ENCODE measurements at regions not wholly inside any gene's neighbourhood (a gene's known extent, or its start where the extent isn't known, plus 50 kb on each side); places are given as distances from the start of the nearest gene placed in this dataset.

GRCh38 chr5:133848341-133848811 is 120.0 kb downstream of the C5orf15 start:
- H3K36me3 Mint-ChIP-seq (ENCODE audit: low read depth) = no peaks in the 10 kb centered on the region
- no peak overlapping the region for H3K4me3 Mint-ChIP-seq (ENCODE audit: unreplicated experiment)
- H3K9me3 Mint-ChIP-seq (ENCODE audit: low read depth) = peaks cover 2% of the 10 kb centered on the region
- TF ChIP-seq, protein P1, sequence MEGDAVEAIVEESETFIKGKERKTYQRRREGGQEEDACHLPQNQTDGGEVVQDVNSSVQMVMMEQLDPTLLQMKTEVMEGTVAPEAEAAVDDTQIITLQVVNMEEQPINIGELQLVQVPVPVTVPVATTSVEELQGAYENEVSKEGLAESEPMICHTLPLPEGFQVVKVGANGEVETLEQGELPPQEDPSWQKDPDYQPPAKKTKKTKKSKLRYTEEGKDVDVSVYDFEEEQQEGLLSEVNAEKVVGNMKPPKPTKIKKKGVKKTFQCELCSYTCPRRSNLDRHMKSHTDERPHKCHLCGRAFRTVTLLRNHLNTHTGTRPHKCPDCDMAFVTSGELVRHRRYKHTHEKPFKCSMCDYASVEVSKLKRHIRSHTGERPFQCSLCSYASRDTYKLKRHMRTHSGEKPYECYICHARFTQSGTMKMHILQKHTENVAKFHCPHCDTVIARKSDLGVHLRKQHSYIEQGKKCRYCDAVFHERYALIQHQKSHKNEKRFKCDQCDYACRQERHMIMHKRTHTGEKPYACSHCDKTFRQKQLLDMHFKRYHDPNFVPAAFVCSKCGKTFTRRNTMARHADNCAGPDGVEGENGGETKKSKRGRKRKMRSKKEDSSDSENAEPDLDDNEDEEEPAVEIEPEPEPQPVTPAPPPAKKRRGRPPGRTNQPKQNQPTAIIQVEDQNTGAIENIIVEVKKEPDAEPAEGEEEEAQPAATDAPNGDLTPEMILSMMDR (IDR thresholded peaks at IDR 0.05) = no peak
- H3K27ac Mint-ChIP-seq (ENCODE audit: unreplicated experiment) = no peak overlapping the region
- peaks cover 4% of the 10 kb centered on the region for H3K27me3 Mint-ChIP-seq (ENCODE audit: low read depth)
- no peak for DNase-seq (ENCODE audit: low spot score)
- peaks cover 5% of the 10 kb centered on the region for H3K4me1 Mint-ChIP-seq (ENCODE audit: low read depth)

DNA sequence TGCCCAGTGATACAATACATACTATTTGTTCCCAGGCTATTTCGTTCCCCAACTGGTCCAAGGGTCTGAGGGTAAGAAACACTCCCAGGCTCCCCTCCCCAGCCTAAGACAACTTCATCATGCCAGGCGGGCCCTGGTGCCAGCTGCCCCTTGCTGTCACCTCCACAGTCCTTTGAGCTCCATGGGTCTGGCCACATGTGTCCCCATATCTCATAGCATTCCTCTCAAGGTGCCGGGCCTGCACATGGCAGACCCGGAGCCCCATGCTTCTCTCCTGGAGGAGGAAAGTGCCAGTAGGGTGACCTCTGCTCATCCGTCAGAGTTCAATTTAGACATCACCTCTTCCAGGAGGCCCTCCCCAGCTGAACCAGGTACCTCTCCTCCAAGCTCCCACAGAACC is 120.5 kb downstream of the C5orf15 start:
- Mint-ChIP-seq H3K27me3 (ENCODE audit: low read depth) (peaks cover 4% of the 10 kb centered on the region), H3K27ac (ENCODE audit: unreplicated experiment) (no peak overlapping the region), H3K36me3 (ENCODE audit: low read depth) (no peaks in the 10 kb centered on the region), H3K4me3 (ENCODE audit: unreplicated experiment) (no peak overlapping the region), H3K4me1 (ENCODE audit: low read depth) (peaks cover 5% of the 10 kb centered on the region), H3K9me3 (ENCODE audit: low read depth) (peaks cover 2% of the 10 kb centered on the region)
- no peak for DNase-seq (ENCODE audit: low spot score)
- TF ChIP-seq, protein P1 (IDR thresholded peaks at IDR 0.05) = no peak

DNA sequence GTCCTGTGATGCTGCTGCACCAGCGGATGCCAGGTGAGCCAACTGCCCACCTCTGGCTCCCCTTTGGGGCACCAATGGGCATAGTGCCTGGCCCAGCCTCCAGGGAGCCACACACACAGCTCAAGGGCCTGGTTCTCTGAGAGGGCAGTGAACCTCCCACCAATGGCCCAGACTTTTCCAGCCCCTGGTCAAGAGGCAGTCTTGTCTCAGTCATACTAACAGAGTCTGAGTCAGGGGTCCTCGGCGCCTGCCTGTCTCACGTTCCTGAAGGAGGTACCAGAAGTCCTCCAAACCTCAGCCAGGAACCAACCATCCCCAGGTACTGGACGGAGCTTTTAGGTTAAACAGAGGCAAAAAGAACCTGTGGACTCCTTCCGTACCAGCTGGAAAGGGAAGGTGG is 121.1 kb downstream of the C5orf15 start:
- H3K27me3 Mint-ChIP-seq (ENCODE audit: low read depth) = peaks cover 4% of the 10 kb centered on the region
- H3K27ac Mint-ChIP-seq (ENCODE audit: unreplicated experiment) = no peak overlapping the region
- TF ChIP-seq, protein P1 (IDR thresholded peaks at IDR 0.05) = no peak
- peaks cover 5% of the 10 kb centered on the region for H3K4me1 Mint-ChIP-seq (ENCODE audit: low read depth)
- no peak overlapping the region for H3K4me3 Mint-ChIP-seq (ENCODE audit: unreplicated experiment)
- DNase-seq (ENCODE audit: low spot score) = no peak
- H3K9me3 Mint-ChIP-seq (ENCODE audit: low read depth) = peaks cover under 1% of the 10 kb centered on the region
- no peaks in the 10 kb centered on the region for H3K36me3 Mint-ChIP-seq (ENCODE audit: low read depth)

DNA sequence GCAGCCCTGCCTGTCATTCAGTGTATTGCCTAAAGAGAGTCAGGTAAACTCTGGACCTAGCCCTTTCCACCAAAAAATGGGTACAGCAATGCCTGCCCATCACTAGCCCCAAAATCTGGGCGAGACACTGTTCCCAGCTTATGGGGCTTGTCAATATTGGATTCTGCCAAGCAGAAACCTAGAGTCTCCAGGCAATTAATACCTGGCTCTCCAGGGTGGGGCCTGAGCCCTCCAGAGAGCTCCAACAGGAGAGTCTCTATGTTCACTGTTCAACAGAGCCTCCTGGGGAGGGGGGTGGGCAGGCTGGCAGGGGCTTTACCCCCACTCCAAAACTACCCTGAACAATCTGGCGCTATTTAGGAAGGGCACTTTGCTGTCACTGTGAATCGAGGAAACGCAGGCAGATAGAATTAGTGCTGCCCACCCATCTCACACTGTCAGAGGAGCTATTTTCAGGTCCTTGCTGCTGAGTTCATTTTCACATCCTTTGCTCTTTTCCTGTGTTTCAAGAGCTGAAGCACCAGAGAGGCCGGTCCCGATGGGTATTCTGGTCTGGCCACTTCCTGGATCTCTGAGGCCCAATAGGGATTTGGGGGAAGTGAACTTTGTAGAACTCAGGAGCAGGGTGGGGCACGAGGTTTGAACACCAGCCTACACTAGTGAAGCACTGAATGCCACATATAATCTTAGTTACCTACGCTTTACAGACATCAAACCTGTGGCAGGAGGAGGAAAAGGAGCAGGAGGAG is 121.8 kb downstream of the C5orf15 start:
- no peak for DNase-seq (ENCODE audit: low spot score)
- Mint-ChIP-seq H3K4me3 (ENCODE audit: unreplicated experiment) (no peak overlapping the region), H3K36me3 (ENCODE audit: low read depth) (no peaks in the 10 kb centered on the region), H3K27me3 (ENCODE audit: low read depth) (peaks cover 4% of the 10 kb centered on the region), H3K9me3 (ENCODE audit: low read depth) (no peaks in the 10 kb centered on the region), H3K4me1 (ENCODE audit: low read depth) (peaks cover 5% of the 10 kb centered on the region), H3K27ac (ENCODE audit: unreplicated experiment) (no peak overlapping the region)
- TF ChIP-seq, protein P1 (IDR thresholded peaks at IDR 0.05) = no peak

- H3K27ac Mint-ChIP-seq (ENCODE audit: unreplicated experiment) = no peak overlapping the region
- H3K4me3 Mint-ChIP-seq (ENCODE audit: unreplicated experiment) = no peak overlapping the region
- H3K36me3 Mint-ChIP-seq (ENCODE audit: low read depth) = no peaks in the 10 kb centered on the region
- TF ChIP-seq, protein P1 (IDR thresholded peaks at IDR 0.05) = no peak
- no peak for DNase-seq (ENCODE audit: low spot score)
- peaks cover 5% of the 10 kb centered on the region for H3K4me1 Mint-ChIP-seq (ENCODE audit: low read depth)
- H3K9me3 Mint-ChIP-seq (ENCODE audit: low read depth) = no peaks in the 10 kb centered on the region
- H3K27me3 Mint-ChIP-seq (ENCODE audit: low read depth) = peaks cover 4% of the 10 kb centered on the region
Measured at GRCh38 chr5:133845271-133845670, 123.2 kb downstream of the C5orf15 start.

All from chondrocyte (in vitro differentiated cells).